Left hindlimb (tissue), 1 donor: ENCODE measurements at regions not wholly inside any gene's neighbourhood (a gene's known extent, or its start where the extent isn't known, plus 50 kb on each side); places are given as distances from the start of the nearest gene placed in this dataset.
"Not testable (repeated sequence)": the region's sequence is repeated elsewhere in the genome, so short reads cannot be mapped to it uniquely, and the experiment has no call there.

Experiments
- DNase-seq: peaks from one replicate; pipeline ENCODE4 v3.0.0-alpha.2; 2018

- not testable (repeated sequence) for DNase-seq
Measured at GRCh38 chr4:12431259-12431658, 1002.6 kb upstream of the HS3ST1 start.

- DNase-seq = no peak
Measured at GRCh38 chr4:12421364-12421763, 992.7 kb upstream of the HS3ST1 start.

GRCh38 chr4:12416755-12417154, 988.1 kb upstream of the HS3ST1 start:
- no peak for DNase-seq

- no peak for DNase-seq
Measured at GRCh38 chr4:12414181-12414812, 985.6 kb upstream of the HS3ST1 start.

GRCh38 chr4:12411072-12411471, 982.4 kb upstream of the HS3ST1 start:
- no peak for DNase-seq

GRCh38 chr4:12409507-12410190, 981.0 kb upstream of the HS3ST1 start:
- DNase-seq = no peak

GRCh38 chr4:12408364-12408763, 979.7 kb upstream of the HS3ST1 start:
- DNase-seq = no peak

- DNase-seq = no peak
Measured at GRCh38 chr4:12403175-12403574, 974.5 kb upstream of the HS3ST1 start.

GRCh38 chr4:12399781-12400180, 971.1 kb upstream of the HS3ST1 start:
- DNase-seq = no peak

- DNase-seq = no peak
Measured at GRCh38 chr4:12393631-12394262, 965.1 kb upstream of the HS3ST1 start.

- no peak for DNase-seq
Measured at GRCh38 chr4:12389604-12390003, 960.9 kb upstream of the HS3ST1 start.

GRCh38 chr4:12382567-12382966, 953.9 kb upstream of the HS3ST1 start:
- DNase-seq = no peak

GRCh38 chr4:12379191-12379590, 950.5 kb upstream of the HS3ST1 start:
- no peak for DNase-seq

- DNase-seq = no peak
Measured at GRCh38 chr4:12375805-12376204, 947.1 kb upstream of the HS3ST1 start.

GRCh38 chr4:12365869-12366268, 937.2 kb upstream of the HS3ST1 start:
- DNase-seq = not testable (repeated sequence)

- no peak for DNase-seq
Measured at GRCh38 chr4:12360391-12360790, 931.7 kb upstream of the HS3ST1 start.

GRCh38 chr4:12359420-12359819, 930.7 kb upstream of the HS3ST1 start:
- no peak for DNase-seq

GRCh38 chr4:12333083-12333482, 904.4 kb upstream of the HS3ST1 start:
- not testable (repeated sequence) for DNase-seq

- no peak for DNase-seq
Measured at GRCh38 chr4:12324965-12325364, 896.3 kb upstream of the HS3ST1 start.

GRCh38 chr4:12319765-12320164, 891.1 kb upstream of the HS3ST1 start:
- DNase-seq = no peak

- DNase-seq = no peak
Measured at GRCh38 chr4:12304905-12305304, 876.2 kb upstream of the HS3ST1 start.

- DNase-seq = no peak
Measured at GRCh38 chr4:12296366-12296765, 867.7 kb upstream of the HS3ST1 start.

- no peak for DNase-seq
Measured at GRCh38 chr4:12293906-12294525, 865.3 kb upstream of the HS3ST1 start.

- DNase-seq = no peak
Measured at GRCh38 chr4:12286351-12286750, 857.7 kb upstream of the HS3ST1 start.
